HepG2 (cell line): ENCODE measurements at regions not wholly inside any gene's neighbourhood (a gene's known extent, or its start where the extent isn't known, plus 50 kb on each side); places are given as distances from the start of the nearest gene placed in this dataset.

Experiments
- AGO2 ChIP-seq: fragments of 200-400 bp; formaldehyde crosslinking; optimal IDR thresholded peaks from 2 replicates; pipeline ENCODE3; 2017; ENCODE audit warnings: mild to moderate bottlenecking, low read depth, low read length, moderate library complexity
- ARID3A ChIP-seq: IDR thresholded peaks from 2 replicates; pipeline ENCODE4 v1.6.1; 2012; ENCODE audit warnings: low read depth, low read length, improper control_type of control experiment
- CENPBD1 ChIP-seq: sonication (generic); formaldehyde crosslinking; IDR thresholded peaks from 2 replicates; pipeline ENCODE4 v1.8.0; 2022; ENCODE audit warnings: missing genetic modification reagents, low read depth, mild to moderate bottlenecking, borderline replicate concordance
- CREM ChIP-seq, 2 experiments: sonication (generic) in 1 of 2; formaldehyde crosslinking in 1 of 2; IDR thresholded peaks; 2 replicates each; pipeline versions ENCODE4 v1.4.0 to v1.6.1; 2016 to 2020; ENCODE audit warnings: antibody characterized with exemption in 1 of 2, mild to moderate bottlenecking in 1 of 2, missing genetic modification reagents in 1 of 2
- ELF3 ChIP-seq: IDR thresholded peaks from 2 replicates; pipeline ENCODE4 v1.6.1; 2016; ENCODE audit warnings: missing genetic modification reagents, missing compliant biosample characterization
- FOXP4 ChIP-seq: sonication (generic); formaldehyde crosslinking; IDR thresholded peaks from 2 replicates; pipeline ENCODE4 v1.4.0; 2020; ENCODE audit warnings: missing genetic modification reagents
- GATA4 ChIP-seq: sonication (generic); IDR thresholded peaks from 2 replicates; pipeline ENCODE4 v1.6.1; 2016; ENCODE audit warnings: antibody characterized with exemption, low read depth, borderline replicate concordance
- HMGA1 ChIP-seq: sonication (generic); formaldehyde crosslinking; conservative IDR thresholded peaks from 2 replicates; pipeline ENCODE4 v1.4.0; 2020; ENCODE audit warnings: missing genetic modification reagents
- KAT7 ChIP-seq: IDR thresholded peaks from 2 replicates; pipeline ENCODE4 v1.6.1; 2018; ENCODE audit warnings: borderline replicate concordance, missing compliant biosample characterization
- NCOA1 ChIP-seq: sonication (generic); formaldehyde crosslinking; IDR thresholded peaks from 2 replicates; pipeline ENCODE4 v1.9.0; 2021; ENCODE audit warnings: missing genetic modification reagents
- NPAS2 ChIP-seq: sonication (generic); formaldehyde crosslinking; IDR thresholded peaks from 2 replicates; pipeline ENCODE4 v1.8.0; 2022; ENCODE audit warnings: mild to moderate bottlenecking, missing genetic modification reagents, borderline replicate concordance
- PRPF4 ChIP-seq: fragments of 200-400 bp; formaldehyde crosslinking; IDR thresholded peaks from 2 replicates; pipeline ENCODE4 v1.6.1; 2016; ENCODE audit warnings: low read length, low read depth; ENCODE audit not compliant: poor library complexity, severe bottlenecking
- REST ChIP-seq, 2 experiments: IDR thresholded peaks; 2 replicates each; pipeline ENCODE4 v1.6.1; 2011 to 2012; ENCODE audit warnings: low read length in 2 of 2, borderline replicate concordance in 1 of 2, low read depth in 1 of 2, mild to moderate bottlenecking in 1 of 2, moderate library complexity in 1 of 2
- SRY ChIP-seq: sonication (generic); formaldehyde crosslinking; IDR thresholded peaks from 2 replicates; pipeline ENCODE4 v1.8.0; 2022; ENCODE audit warnings: mild to moderate bottlenecking, missing genetic modification reagents
- THYN1 ChIP-seq: sonication (generic); formaldehyde crosslinking; IDR thresholded peaks from 2 replicates; pipeline ENCODE4 v1.8.1; 2023; ENCODE audit warnings: low read depth, mild to moderate bottlenecking, moderate library complexity, missing genetic modification reagents, borderline replicate concordance
- ZNF101 ChIP-seq: sonication (generic); formaldehyde crosslinking; IDR thresholded peaks from 2 replicates; pipeline ENCODE4 v1.4.0; 2020; ENCODE audit warnings: mild to moderate bottlenecking, low read depth, missing genetic modification reagents, borderline replicate concordance
- ZNF136 ChIP-seq: sonication (generic); formaldehyde crosslinking; IDR thresholded peaks from 2 replicates; pipeline ENCODE4 v1.8.1; 2022; ENCODE audit warnings: low read depth, mild to moderate bottlenecking, moderate library complexity, missing genetic modification reagents
- ZNF839 ChIP-seq: sonication (generic); formaldehyde crosslinking; IDR thresholded peaks from 2 replicates; pipeline ENCODE4 v1.4.0; 2020; ENCODE audit warnings: missing genetic modification reagents, mild to moderate bottlenecking, borderline replicate concordance
- ZSCAN12 ChIP-seq: sonication (generic); formaldehyde crosslinking; IDR thresholded peaks from 2 replicates; pipeline ENCODE4 v1.9.0; 2021; ENCODE audit warnings: mild to moderate bottlenecking, missing genetic modification reagents

GRCh38 chr11:91394727-91395414, 829.7 kb upstream of the FAT3 start (continued):
- TF ChIP-seq THYN1 (CRISPR knock-in tag) (no peak), HMGA1 (CRISPR knock-in tag) (no peak), ZNF101 (CRISPR knock-in tag) (no peak), NPAS2 (CRISPR knock-in tag) (no peak), CENPBD1 (no peak), ZNF839 (CRISPR knock-in tag) (no peak), ARID3A (0 out of 2 replicates have a peak, but pooled peaks have one; percentile 25), ZSCAN12 (no peak), SRY (CRISPR knock-in tag) (no peak), CREM (IDR thresholded peaks at IDR 0.05) (0 out of 2 replicates have a peak, but pooled peaks have one; percentile 15), CREM (CRISPR knock-in tag; IDR thresholded peaks at IDR 0.05) (no peak), PRPF4 (no peak), GATA4 (no peak), AGO2 (no peak), ELF3 (0 out of 2 replicates have a peak, but pooled peaks have one; percentile 12), ZNF136 (CRISPR knock-in tag) (no peak), REST (IDR thresholded peaks at IDR 0.05; ENCODE audit: borderline replicate concordance in 1 of 2, low read depth in 1 of 2, low read length in 2 of 2) (no peak), NCOA1 (CRISPR knock-in tag) (no peak), FOXP4 (CRISPR knock-in tag) (no peak), KAT7 (CRISPR knock-in tag) (no peak)
